ACHN (cell line): ENCODE measurements at regions not wholly inside any gene's neighbourhood (a gene's known extent, or its start where the extent isn't known, plus 50 kb on each side); places are given as distances from the start of the nearest gene placed in this dataset.

Experiments
- DNase-seq: peaks from one replicate; pipeline ENCODE4 v3.0.0-alpha.2; 2015
- in situ Hi-C: cut with HindIII; loops from 2 replicates; pipeline ENCODE4 v1.10.0; 2017; ENCODE audit warnings: low sequenced_read_pairs, low pct_ligation_motif_present, low pct_unique_long_range_greater_than_20kb

- in situ Hi-C loops, result no loop called here
- DNase-seq, result no peak
Observed at GRCh38 chr16:85541619-85541979, 71.5 kb upstream of the GSE1 start.

DNA sequence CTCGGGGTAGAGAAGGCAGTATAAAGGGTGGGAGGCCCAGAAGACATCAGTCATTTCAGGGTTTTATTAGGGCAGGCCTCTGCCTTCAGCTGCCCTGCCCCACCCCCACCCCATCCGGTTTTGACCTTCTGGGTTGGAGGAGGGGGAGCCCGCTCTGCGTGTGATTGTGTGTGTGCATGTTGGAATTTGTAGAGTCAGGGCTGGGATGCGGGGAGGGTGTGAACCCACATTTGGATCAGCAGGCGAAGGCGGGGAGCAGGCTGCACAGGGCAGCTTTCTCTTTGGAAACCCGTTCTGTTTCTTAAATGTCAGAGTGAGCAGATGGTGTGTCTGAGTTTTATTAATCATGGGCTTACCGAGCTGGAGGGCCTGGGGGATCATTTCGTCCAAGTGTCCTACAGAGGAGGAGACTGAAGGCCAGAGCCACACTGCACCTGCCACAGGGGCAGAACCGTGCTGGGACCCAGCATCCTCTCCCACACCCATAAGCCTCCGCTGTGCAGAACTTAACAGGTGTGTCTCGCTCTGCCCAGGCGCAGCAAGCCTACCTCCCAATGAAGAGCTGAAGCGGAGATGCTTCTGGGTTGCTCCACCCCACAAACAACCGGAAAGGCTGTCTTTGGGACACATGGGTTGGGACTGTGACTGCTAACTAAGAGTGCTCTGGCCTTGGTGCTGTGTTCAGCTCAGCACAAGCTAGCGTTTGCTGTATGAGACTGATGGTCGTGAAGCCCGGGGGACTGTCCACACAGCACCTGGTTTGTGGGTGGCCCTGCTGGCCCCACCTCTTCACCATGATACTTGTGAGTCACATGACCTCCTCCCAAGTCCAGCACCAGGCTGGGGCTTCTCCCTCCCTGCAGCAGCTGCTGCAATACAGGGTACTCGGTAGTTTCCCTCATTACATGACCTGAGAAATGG is 70.9 kb upstream of the GSE1 start:
- in situ Hi-C loops, result no loop called here
- DNase-seq, result no peak

DNA sequence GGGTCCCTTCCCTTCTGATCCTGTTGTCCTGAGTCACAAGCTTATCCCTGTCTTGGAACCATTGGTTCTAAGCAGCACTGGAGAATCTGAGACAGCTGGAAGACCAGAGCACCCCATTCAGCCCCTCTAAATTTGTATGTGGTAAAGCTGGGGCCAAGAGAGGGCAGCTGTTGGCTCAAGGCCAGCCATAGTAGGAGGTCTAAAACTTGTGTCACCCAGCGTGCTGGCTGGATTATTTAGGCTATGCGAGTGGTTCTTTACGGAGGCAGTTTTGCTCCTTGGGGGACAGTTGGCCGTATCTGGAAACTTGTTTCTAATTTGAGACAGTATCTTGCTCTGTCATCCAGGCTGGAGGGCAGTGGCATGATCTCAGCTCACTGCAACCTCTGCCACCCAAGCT is 69.6 kb upstream of the GSE1 start:
- in situ Hi-C loops, result no loop called here
- DNase-seq, result no peak

GRCh38 chr16:85544016-85544415 is 69.1 kb upstream of the GSE1 start:
- no peak for DNase-seq
- in situ Hi-C loops, result no loop called here

DNA sequence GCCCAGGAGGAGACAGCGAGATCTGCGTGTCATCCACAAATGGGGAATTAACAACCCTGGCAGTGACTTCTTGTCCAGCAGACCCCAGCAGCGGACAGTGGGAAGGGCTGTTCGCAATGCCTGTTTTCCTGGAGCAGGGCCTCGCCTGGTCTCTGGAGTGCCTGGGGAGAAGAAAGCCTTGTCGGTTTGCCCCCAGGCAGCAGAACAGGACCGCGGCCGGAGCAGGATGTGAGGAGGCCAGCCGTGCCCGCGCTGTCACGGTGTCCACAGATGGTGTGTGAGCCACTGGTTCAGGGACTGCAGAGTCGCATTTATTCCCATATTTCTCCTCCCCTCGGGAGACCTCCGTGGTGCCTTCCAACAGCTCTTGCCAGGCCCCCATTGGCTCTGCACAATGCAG is 68.5 kb upstream of the GSE1 start:
- in situ Hi-C loops, result no loop called here
- no peak for DNase-seq

- no peak for DNase-seq
- in situ Hi-C loops, result no loop called here
Observed at GRCh38 chr16:85545227-85545818, 67.8 kb upstream of the GSE1 start.

GRCh38 chr16:85546585-85547447 is 66.3 kb upstream of the GSE1 start:
- in situ Hi-C loops, result no loop called here
- DNase-seq, result no peak

DNA sequence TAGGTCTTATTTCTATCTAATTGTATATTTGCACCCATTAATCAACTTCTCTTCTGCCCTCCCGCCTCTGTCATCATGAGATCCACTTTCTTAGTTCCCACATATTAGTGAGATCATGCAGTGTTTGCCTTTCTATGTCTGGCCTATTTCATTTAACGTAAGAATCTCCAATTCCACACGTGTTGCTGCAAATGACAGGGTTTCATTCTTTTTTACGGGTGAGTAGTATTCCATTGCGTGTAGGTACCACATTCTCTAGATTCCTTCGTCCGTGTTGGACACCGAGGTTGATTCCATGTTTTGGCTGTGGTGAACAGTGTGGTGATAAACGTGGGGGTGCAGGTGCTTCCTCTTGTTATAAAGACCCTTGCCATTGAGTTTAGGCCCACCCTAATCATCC is 64.7 kb upstream of the GSE1 start:
- in situ Hi-C loops, result no loop called here
- no peak for DNase-seq

DNA sequence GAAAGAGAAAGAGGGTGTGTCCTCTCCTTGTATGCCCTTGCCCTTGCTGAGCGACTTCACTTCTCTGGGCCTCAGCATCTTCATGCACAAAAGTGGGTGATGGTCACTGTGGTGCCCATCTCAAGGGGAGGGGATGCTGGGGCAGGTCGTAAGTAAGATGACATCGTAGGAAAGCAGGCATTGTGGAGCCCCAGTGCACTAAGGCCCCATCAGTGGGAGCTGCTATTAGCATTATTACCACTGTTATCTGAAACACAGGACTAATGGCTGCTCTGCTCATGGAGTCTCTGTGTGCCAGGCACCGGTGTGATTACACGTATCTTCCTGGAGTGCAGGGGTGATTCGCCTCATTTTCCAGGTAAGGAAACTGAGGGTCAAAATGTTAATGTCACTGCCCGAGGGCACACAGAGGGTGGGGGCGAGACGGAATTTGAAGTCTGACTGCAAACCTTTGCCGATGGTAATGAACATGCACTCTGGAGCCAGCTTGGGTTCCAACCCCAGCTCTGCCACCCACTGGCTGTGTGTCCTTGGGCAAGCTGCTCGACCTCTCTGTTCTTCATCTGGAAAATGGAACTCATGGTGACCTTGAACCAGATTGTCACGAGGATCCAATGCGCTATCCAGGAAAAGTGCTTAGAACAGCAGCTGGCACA is 63.2 kb upstream of the GSE1 start:
- in situ Hi-C loops, result no loop called here
- DNase-seq, result no peak

GRCh38 chr16:85550422-85550864 is 62.7 kb upstream of the GSE1 start:
- no peak for DNase-seq
- in situ Hi-C loops, result no loop called here

DNA sequence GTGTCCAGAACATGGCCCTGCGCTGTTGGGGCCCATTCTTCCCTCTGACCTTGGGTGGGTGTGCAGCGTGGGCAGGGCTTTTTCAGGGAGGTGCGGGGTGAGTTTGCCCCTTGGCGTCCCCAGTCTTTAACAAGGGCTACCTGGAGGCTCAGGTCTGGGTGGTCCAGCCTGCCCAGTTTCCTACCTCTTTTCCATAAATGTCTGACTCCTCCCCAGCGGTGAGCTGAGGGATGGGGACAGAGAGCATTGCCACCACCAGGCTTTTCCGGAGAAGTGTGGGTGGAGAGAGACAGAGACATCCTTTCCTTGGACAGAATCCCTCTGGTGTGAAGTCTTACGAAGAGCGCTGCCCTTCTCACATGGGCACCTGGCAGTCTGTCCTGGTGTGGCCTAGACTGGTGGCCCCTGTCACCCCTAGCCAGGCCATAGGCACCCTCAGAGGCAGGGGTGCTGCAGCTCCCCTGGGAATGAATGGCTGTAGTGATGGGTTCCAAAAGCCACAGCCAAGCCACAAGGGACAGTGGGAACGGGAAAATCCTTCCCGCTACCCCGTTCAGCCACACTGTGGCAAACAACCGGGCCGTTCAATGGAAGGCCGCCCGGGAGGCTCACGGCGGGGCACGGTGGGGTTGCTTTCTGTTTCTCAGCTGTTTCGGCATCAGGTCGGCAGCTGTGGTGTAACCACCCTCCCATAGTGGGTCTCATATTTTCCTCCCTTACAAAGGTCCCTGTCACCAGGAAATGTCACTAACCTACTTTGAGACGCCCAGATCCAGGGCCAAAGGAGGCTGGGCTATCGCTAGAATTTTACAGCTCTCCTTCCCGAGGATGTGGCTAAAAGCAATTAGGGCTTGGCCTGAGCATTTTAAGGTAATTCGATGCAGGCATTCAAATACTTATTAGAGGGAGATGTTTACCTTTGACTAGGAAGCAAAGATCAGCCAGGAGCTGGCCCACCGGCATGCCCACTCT is 61.9 kb upstream of the GSE1 start:
- DNase-seq, result no peak
- in situ Hi-C loops, result no loop called here

DNA sequence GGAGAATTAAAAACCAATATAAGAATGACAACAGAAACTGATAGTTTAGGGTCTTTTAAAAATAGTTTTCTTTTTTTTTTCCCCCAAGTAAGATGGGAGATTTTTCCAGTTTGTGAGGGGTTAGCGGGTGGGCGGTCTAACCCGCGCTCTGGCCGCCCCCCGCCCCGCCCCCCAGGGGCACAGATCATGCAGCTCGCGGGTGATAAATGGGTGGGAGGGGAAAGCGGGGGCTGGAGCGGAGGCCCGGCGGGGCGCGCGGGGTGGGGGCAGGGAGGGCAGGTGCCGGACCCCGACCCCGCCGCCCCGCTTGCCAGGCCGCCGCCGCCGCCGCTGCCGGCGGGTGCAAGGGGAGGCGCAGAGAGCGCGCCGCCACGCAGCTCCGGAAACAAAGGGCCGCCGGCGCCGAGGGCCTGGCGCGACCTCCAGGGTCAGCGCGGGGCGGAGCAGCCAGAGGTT is 60.1 kb upstream of the GSE1 start:
- in situ Hi-C loops, result no loop called here
- DNase-seq, result no peak

DNA sequence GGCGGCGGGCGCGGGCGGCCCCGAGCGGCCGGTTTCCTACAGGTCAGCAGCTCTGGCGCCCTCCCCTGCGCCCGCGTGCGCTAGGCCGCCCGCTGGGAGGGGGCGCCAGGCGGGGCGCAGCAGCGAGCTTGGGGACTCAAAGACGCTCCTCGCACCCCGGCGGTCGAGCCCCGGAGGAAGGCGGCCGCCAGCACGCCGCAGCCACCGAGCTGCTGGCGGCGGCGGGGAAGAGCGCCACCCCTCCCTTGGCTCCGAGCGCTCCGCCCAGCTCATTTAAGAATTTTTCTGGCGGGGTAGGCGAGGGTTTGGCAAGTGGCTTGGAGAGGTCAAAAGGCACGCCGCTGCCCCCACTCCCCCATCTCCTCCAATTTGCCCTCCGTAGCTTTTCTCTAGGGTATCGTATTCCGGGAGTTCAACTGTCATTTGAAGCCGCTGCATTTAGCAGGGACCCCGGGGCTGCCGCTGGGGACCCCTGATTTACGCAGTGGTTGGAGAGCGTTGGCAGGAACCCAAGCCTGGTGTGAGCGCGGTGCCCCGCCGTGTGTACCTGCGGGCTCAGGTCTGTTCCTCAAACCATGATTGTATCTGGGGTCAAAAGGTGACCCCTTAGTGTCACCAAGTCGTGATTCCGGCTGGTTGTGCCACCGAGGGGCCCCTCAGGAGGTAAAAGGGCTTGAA is 59.5 kb upstream of the GSE1 start:
- in situ Hi-C loops, result no loop called here
- peak; percentile 79 for DNase-seq

DNA sequence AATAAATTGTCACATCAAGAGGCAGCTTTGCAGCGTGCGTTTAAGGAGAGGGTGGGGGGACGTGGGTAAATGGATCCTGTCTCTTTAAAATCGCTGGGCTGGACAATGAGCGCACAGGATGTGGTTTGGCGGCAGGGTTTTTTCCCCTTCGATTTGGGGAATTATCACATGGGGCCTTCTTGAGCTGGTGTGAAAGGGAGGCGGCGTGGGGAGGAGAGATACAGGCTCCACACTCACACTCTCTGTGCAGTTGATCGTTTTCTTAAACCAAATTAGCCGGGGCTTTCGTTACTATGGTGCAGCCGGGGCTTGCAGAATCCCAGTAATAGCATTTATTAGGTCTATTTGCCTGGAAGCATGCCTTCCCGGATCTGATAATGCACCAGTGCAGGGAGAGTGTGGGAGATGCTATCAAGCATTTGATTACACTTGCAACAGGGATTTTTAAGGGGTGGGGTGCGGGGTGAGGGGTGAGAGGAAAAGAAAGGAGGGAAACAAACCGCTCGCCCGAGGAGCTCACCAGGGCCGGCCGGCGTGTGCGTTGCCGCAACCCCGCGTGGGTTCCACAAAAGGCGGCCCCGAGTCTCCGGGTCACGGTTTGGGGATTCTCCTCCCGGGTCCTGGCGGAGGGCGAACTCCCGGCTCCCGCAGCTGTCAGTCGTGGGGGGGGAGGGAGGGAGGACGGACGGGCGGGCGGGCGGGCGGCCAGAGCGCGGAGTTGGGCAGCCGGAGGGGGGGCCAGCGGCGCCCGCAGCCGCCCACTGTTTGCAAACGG is 58.8 kb upstream of the GSE1 start:
- peak; percentile 89 for DNase-seq
- in situ Hi-C loops, result no loop called here

DNA sequence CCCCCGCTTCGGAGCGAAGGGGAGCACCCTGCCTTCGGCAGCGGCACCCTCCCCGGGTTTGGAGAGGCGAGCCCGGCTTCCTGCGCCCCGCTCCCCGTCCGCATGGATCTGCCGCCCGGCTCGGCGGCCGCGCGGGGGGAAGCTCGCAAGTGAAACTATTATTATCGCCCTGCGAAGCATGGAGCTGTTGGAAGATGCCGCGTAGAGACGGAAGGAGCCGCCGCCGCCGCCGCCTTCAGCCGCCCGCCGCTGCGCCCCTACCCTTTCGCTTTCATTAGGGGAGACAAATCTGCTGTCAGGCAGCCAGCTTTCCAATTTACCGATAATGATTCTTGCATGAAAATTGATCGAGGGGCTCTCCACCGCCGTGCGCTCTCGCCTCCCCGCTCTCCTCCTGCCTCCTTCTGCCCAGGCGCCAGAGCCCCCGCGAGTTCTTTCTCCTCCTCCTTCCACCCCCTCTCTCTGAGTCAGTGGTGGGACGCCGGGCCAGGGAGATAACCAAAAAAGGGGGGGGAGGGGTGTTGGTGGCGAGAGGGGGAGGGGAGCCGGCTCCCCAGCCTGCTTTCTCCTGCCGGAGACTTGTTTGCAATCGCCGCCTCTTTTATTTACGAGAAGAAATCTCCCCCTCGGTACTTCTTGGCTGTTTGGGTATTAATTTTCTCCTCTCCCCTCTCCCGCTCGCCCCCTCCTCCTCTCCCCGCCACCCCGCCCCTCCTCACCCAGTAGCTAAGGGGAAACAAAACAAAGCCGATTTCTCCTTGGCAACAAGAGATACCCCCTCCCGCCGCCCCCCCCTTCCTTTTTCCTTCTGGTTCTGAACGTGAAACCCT is 58.0 kb upstream of the GSE1 start:
- in situ Hi-C loops, result no loop called here
- DNase-seq, result peak; percentile 66
